NCI-H2081 (cell line): ENCODE measurements at regions not wholly inside any gene's neighbourhood (a gene's known extent, or its start where the extent isn't known, plus 50 kb on each side); places are given as distances from the start of the nearest gene placed in this dataset.
"Not testable (repeated sequence)": the region's sequence is repeated elsewhere in the genome, so short reads cannot be mapped to it uniquely, and the experiment has no call there.

ENCODE experiments used
- DNase-seq, 2 experiments: peaks; one replicate each; lab custom pipeline; 2025; lab: John Stamatoyannopoulos, UW

- DNase-seq = no peak
Observed at GRCh38 chr6:74579794-74580193, 626.1 kb downstream of the COL12A1 start.

DNA sequence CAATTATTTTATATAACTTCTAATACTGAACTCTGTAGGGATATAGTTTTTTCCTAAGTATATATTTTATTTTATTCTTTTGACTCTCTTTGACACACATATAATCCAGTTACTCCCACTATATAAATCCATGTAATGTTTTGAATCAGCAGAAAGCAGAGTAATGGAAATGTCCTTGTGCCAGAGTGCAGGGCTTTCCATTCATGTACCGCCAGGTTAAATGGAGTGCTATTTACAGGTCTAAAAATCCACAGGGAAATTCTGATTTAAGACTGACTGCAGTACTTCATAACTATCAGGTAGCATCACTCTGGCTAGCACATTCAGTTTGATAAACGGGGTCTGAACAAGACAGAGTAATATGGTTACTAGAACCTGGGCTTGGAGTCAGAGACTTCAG lies 626.8 kb downstream of the COL12A1 start:
- no peak for DNase-seq

GRCh38 chr6:74578339-74578738 lies 627.5 kb downstream of the COL12A1 start:
- DNase-seq = no peak

DNA sequence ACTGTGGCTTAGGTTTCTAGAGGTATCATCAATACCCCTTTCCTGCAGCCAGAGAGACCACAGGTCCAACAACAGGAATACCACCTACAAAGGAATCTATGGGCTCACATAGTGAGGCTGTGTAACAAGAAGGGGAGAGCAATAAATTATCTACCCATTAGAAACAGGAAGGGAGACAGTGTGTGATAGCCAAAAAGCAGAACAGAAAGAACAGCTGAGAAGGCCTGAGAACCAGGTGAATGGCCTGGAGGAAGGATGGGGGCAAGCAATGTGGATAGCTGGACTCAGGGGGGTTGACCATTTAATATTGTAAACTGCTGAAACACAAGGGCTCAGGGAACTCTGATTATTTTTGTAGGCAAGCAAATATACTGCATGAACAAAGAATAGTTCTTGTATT lies 628.2 kb downstream of the COL12A1 start:
- DNase-seq = no peak

- DNase-seq = no peak
Observed at GRCh38 chr6:74574794-74575193, 631.1 kb downstream of the COL12A1 start.

DNA sequence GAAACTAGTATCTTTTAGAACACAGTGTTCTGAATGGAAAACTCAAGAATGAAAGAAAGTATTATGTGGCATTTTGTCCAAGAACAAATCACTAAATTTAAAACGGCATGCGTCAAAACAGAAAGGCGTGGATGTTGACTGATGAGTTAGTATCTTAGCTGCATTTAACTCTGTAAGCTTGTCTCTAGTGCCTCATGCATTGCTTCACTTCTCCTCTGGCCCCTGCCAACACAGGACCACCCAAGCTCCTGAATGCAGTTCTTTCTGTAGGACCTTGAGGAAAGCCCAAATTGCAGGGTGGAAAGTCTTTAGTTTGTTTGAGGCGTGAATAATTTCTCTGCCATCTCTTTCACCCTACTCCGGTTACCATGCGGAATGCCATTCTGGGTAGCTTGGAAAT lies 632.2 kb downstream of the COL12A1 start:
- DNase-seq = no peak

- DNase-seq = no peak
Observed at GRCh38 chr6:74570044-74570443, 635.8 kb downstream of the COL12A1 start.

DNA sequence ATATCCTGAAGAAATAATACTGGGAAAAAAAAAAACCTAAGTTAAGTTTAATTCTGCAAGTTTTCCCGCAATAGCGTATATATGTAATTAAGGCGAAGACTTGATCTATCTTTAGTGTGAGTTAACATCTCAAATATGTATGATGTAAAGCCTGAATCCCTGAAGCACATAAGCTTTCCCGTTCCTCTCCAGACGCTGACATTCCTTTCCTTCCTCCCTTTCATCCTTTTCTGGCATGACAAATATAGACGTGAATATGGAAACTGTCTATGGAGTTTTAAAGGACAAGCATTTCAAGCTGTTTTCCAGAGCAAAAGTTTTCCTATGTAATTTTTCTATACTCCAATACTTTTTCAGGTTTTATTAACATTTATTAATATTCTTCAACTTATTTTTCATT lies 637.0 kb downstream of the COL12A1 start:
- no peak for DNase-seq

- DNase-seq = not testable (repeated sequence)
Observed at GRCh38 chr6:74567923-74568290, 637.9 kb downstream of the COL12A1 start.

DNA sequence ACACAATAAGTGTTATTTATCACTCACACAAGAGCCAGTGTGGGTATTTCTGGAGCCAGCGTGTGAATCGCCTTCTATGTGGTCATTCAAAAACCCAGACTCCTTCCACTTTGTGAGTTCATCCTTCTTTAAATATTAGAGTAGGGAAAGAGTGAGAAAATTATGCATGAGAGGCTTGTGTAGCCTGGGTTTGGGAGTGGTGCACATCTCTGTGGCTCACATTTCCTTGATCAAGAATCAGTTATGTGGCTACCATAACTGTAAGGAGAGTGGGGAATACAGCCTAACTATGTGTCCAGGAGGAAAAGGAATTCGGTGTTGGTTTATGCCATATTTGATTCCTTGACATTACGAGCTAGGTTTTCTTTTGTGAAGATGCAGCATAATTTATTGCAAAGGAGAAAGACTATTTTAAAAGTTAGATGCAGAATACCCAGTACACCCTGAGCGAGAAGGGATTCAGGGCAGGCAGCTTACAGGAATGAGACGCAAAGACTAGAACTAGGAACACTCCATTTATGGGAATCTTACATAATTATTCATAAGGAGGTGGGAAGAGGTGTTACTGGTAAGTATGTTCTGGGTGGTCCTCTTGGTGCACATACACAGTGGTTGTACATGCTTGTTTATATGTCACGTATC lies 638.5 kb downstream of the COL12A1 start:
- no peak for DNase-seq

DNA sequence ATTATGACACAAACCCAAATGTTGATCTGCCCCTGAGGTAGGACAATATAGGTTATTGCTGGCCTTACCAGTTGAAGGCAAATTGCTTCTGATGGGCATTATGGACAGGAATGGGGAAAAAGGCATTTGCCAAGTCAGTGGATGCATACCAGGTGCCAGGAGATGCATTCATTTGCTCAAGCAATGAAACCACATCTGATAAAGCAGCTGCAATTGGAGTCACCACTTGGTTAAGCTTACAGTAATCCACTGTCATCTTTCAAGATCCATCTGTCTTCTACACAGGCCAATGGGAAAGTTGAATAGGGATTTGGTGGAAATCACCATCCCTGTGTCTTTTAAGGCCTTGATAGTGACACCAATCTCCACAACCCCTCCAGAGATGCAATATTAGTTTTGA lies 648.6 kb downstream of the COL12A1 start:
- no peak for DNase-seq

DNA sequence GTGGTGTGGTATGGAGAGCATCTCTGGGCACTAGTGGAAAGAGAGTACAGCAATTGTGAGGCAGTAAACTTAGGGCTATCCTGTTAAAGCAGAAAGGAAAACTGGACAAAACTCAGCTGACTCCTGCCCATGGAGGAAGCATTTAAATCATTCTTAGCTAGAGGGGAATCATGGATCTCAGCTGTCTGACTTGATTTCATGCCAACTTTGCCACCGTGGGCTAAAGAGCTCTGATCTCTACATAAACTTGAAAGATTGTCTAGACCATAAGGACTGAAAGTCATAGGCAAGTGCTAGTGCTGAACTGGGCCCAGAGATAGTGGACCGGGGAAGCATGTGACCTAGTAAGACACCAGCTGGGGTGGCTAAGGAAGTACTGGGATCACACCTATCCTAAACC lies 651.8 kb downstream of the COL12A1 start:
- DNase-seq = no peak

DNA sequence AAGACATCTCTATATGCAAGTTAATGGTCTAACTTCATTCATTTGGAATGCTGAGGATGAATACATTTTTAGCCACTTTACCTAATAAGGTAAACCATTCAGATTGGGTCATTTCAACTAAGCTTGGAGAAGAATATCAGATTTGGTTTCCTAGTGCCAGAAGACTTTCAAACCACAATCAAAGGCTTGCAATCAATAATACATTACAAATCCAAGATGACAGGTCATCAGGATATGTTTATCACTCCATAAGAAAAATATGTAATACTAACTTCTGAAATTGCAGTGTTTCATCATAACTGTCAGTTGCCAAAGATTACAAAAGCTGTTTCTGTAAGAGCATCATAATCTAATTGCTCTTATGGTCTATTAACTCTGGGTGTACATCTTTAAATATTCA lies 654.0 kb downstream of the COL12A1 start:
- DNase-seq = no peak

DNA sequence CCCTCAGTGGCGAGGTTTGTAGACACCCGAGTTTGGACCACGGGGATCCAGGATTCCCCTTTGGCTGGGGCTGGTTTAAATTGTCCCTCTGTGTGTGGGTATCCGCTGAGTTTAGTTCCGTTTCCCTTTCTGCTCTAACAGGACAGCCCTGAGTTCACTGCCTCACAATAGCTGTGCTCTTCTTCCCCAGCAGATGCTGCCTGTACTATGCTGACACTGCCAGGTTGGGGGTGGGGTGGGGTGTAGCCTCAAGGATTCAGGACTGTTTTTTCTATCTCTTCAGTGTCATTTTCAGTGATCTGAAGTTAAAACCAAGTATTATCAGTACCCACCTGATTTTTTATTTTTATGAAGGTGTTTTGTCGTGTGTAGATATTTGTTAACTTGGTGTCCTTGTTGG lies 655.0 kb downstream of the COL12A1 start:
- no peak for DNase-seq

DNA sequence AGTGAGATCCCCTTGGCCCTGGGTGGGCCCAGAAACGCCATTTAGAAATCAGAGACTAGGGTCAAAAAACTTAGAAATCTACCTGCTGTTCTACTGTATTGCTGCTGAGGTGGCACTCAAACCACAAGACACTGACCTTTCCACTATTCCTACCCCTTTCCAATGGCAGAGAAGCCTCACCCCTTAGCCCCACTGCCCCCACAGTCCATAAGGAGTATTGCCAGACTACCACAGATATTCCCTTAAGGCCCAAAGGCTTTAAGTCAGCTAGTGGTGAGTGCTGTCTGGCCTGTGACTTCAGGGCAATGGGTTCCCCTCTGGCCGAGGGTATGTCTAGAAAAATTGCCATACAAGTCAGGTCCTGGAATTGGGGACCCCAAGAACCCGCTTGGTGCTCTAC lies 656.1 kb downstream of the COL12A1 start:
- DNase-seq = no peak

DNA sequence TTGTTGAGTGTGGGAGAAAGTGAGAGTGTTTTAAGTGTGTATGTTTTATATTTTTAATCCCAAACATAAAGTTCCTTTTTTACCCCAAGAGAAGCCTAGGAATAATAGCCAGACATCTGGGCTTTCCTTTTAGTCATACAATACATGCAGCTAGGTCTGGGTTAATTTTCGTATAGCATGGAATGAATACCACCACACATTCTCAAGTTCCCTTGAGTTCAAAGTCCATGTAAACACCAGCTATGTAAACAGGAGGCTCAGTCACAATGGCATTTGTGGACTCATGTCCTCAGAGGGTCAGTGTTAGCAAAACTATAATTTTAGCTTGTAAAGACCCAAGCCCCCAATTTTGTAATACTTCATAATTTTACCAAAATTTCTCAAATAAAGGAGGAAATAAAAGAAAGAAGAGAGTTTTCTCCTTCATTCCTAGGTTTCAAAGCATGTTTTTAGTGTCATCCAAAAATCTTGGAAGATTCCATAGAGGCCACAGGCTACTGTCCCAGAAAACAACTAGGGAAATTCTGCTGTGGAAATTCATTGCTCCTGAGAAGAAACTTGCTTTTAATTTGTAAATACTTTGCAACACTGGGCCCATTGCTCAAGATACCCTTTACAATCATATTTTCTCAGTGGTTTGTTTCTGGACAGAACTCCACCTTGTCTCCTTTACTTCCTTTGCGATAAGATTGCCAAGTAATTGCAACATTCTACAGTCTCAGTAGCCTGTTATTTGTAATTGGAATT lies 671.2 kb downstream of the COL12A1 start:
- no peak for DNase-seq

DNA sequence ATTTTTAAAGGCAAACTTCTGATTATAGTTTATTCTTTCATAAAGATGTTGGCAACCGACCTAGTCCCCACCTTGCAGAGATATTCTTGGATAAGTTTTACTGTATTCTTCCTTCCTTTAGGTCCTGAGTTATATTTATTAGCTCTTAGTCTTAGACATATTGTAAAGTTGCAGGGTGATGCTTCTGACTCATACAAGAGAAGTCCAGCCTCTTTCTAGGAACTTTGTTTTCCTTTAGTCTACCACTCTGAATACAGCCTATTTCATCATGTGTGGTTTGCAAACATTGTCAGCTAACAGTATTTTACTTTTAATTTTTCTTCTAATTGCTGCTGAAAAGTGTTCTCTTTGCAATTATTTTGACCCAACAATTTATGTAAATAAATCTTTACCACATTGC lies 686.7 kb downstream of the COL12A1 start:
- DNase-seq = no peak

- DNase-seq = no peak
Observed at GRCh38 chr6:74518035-74518434, 687.8 kb downstream of the COL12A1 start.

DNA sequence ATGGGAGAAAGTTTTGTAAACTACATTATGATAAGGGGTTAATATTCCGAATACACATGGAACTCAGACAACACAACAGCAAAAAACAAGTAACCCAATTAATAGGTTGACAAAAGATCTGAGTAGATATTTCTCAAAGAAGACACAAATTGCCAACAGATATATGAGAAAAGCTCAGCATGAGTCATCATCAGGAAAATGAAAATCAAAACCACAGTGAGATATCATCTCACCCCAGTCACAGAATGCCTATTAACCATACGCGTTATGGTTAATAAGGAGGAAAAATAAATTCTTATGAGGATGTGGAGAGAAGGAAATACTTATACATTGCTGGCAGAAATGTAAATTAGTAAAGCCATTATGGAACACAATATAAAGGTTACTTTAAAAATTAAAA lies 695.0 kb downstream of the COL12A1 start:
- DNase-seq = no peak

GRCh38 chr6:74507649-74508048 lies 698.2 kb downstream of the COL12A1 start:
- DNase-seq = no peak

DNA sequence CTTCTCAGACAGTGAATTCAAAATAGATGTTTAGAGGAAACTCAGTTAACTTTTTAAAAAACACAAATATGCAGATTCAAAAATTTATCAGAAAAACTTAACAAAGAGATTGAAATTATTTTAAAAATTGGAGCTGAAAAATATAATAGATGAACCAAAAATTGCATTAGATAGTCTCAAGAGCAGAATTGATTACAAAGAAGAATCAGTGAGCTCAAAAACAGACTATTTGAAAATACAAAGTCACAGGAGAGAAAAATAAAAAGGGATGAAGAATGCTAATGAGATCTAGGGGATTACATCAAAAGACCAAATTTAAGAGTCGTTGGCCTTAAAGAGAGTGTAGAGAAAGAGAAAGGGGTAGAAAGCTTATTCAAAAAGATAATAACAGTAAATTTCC lies 700.5 kb downstream of the COL12A1 start:
- no peak for DNase-seq

DNA sequence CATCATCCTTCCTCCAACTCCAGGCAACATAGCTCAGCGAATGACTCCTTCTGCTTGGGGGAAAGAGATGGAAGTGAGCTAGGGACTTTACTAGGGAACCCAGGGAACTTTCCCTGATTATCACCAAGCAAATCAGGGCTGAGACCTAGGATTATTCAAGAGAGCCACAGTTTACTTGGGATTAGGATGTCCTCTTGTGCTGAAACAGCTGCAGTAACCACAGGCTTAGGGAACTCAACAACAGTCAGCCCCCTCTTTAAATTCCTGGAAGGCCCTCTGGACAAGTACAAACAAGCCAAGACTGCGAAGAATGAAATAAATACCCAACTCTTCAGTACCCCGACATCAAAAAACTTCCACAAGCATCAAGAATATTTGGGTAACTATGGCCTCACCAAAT lies 700.9 kb downstream of the COL12A1 start:
- no peak for DNase-seq

GRCh38 chr6:74492587-74492986 lies 713.3 kb downstream of the COL12A1 start:
- no peak for DNase-seq

GRCh38 chr6:74491844-74492374 lies 713.9 kb downstream of the COL12A1 start:
- DNase-seq = no peak
